ENCODE measurements at regions not wholly inside any gene's neighbourhood (a gene's known extent, or its start where the extent isn't known, plus 50 kb on each side); places are given as distances from the start of the nearest gene placed in this dataset.

DNA sequence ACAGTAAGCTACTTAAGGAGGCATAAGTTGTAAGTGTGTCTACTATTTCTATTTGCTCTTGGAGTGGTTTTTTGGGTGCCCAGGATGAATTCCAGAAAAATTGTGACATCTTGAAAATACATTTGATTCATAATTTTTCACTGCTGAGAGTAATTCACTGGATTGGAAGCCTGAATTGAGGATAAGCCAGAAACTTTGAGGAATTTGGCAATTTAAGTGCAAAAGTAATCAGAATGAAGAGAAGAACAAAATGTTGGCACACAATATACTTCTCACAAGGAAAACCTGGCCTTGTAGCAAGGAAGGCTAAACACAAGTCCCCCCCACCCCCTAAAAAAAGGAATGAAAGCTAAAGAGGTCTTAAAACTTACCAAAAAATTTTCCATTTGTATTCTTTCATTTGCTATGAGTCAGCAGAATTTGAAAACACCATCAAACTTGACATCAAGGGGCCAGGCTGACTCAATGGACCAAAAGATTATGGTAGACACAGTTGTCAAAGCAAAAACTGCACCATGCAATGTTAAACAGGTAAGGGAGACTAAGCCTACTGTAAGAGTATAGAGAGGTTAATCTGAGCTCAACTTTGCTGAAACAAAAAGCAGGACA, 840.0 kb downstream of the FRK start:
- intact Hi-C loops (cut with micrococcal nuclease) = no loop called here
- ATAC-seq (no peak), DNase-seq (ENCODE audit: low read depth, low spot score) (no peak)
- Histone ChIP-seq H3K27me3 (ENCODE audit: insufficient read depth, low read length) (no peaks in the 10 kb centered on the region), H3K36me3 (ENCODE audit: control insufficient read depth in 1 of 2, insufficient read depth in 2 of 2, low read length in 2 of 2) (no peaks in the 10 kb centered on the region), H3K4me2 (ENCODE audit: low read length) (no peak overlapping the region), H3K4me1 (ENCODE audit: control insufficient read depth in 1 of 2, insufficient read depth in 2 of 2, low read length in 2 of 2) (no peaks in the 10 kb centered on the region), H3K9me3 (ENCODE audit: control insufficient read depth in 1 of 2, insufficient read depth in 1 of 2, low read depth in 1 of 2, low read length in 2 of 2) (no peaks in the 10 kb centered on the region; a peak in 1 of 4 replicates), H3K79me2 (ENCODE audit: insufficient read depth, low read length) (no peaks in the 10 kb centered on the region), H4K20me1 (ENCODE audit: insufficient read depth) (no peaks in the 10 kb centered on the region), H2AFZ (ENCODE audit: low read depth, low read length, poor library complexity, severe bottlenecking) (no peak overlapping the region), H3K27ac (ENCODE audit: low read depth, low read length) (no peak overlapping the region), H3K9me2 (ENCODE audit: insufficient read depth) (no peaks in the 10 kb centered on the region), H3K4me3 (replicated peaks in 1 of 2; ENCODE audit: low read depth in 1 of 2, low read length in 2 of 2) (no peak overlapping the region), H3K9ac (ENCODE audit: low read length) (no peak overlapping the region)
- ChIA-PET CTCF (no interaction called here), RAD21 (ENCODE audit: low non-redundant PET in 1 of 2, low total read pairs in 2 of 2, uncharacterized antibody in 2 of 2, unreplicated experiment in 2 of 2) (no interaction called here), POLR2A (no interaction called here)
- BruUV-seq (replicated peaks) = no TSS peak
- TF ChIP-seq YY1 (IDR thresholded peaks at IDR 0.05; ENCODE audit: extremely low read depth, insufficient replicate concordance, low read depth, low read length) (no peak), EZH2 (IDR thresholded peaks at IDR 0.05) (no peak), TCF7L2 (IDR thresholded peaks at IDR 0.05; ENCODE audit: borderline replicate concordance, extremely low read depth, insufficient read depth, insufficient read length) (no peak), RAD21 (IDR thresholded peaks at IDR 0.05; ENCODE audit: low read depth) (no peak), SRF (IDR thresholded peaks at IDR 0.05; ENCODE audit: low read depth) (no peak), POLR2A (IDR thresholded peaks at IDR 0.05; ENCODE audit: borderline replicate concordance, extremely low read depth, insufficient read depth, insufficient read length) (no peak), EGR1 (IDR thresholded peaks at IDR 0.05; ENCODE audit: low read depth) (no peak), MAX (IDR thresholded peaks at IDR 0.05) (no peak), ZNF274 (IDR thresholded peaks at IDR 0.05; ENCODE audit: low read depth, low read length) (no peak), CBX3 (IDR thresholded peaks at IDR 0.05; ENCODE audit: low read depth) (no peak), ELF1 (IDR thresholded peaks at IDR 0.05; ENCODE audit: borderline replicate concordance, low read depth) (no peak), JUND (IDR thresholded peaks at IDR 0.05) (no peak), ZFX (IDR thresholded peaks at IDR 0.05) (no peak), SP1 (IDR thresholded peaks at IDR 0.05; ENCODE audit: low read depth) (no peak), FOSL1 (IDR thresholded peaks at IDR 0.05; ENCODE audit: low read depth) (no peak)
- TF ChIP-seq, protein P1, sequence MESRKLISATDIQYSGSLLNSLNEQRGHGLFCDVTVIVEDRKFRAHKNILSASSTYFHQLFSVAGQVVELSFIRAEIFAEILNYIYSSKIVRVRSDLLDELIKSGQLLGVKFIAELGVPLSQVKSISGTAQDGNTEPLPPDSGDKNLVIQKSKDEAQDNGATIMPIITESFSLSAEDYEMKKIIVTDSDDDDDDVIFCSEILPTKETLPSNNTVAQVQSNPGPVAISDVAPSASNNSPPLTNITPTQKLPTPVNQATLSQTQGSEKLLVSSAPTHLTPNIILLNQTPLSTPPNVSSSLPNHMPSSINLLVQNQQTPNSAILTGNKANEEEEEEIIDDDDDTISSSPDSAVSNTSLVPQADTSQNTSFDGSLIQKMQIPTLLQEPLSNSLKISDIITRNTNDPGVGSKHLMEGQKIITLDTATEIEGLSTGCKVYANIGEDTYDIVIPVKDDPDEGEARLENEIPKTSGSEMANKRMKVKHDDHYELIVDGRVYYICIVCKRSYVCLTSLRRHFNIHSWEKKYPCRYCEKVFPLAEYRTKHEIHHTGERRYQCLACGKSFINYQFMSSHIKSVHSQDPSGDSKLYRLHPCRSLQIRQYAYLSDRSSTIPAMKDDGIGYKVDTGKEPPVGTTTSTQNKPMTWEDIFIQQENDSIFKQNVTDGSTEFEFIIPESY (IDR thresholded peaks at IDR 0.05; ENCODE audit: extremely low read depth, insufficient replicate concordance, low read length) = no peak
